HCT116 (cell line): ENCODE measurements at regions not wholly inside any gene's neighbourhood (a gene's known extent, or its start where the extent isn't known, plus 50 kb on each side); places are given as distances from the start of the nearest gene placed in this dataset.
A peak's percentile ranks its signal among the peaks of the same experiment; 100 is the strongest.

ENCODE experiments used
- ATAC-seq: fragments of 200-7000 bp; cut with Tn5 transposase; 2 replicates; pipeline ENCODE4 v1.9.1; 2020; ENCODE audit warnings: mild to moderate bottlenecking, moderate library complexity
- BruUV-seq: library from RNA; stranded (reverse); fragments of 400-500 nt; replicated peaks from 2 replicates; lab custom pipeline; 2021; lab: Mats Ljungman, UMichigan
- CTCF ChIA-PET: fragments of 300-600 bp; sonication (Branson Sonifier 250); formaldehyde crosslinking; loops from one replicate; lab custom pipeline; 2021; ENCODE audit warnings: antibody characterized with exemption; lab: Charles Lee
- POLR2A ChIA-PET: fragments of 300-600, 350-600 bp; sonication (Branson Sonifier 250); formaldehyde crosslinking; loops from one replicate; lab custom pipeline; 2021; ENCODE audit warnings: antibody characterized with exemption; lab: Charles Lee
- RAD21 ChIA-PET, 2 experiments: fragments of 300-600 bp; sonication (Branson Sonifier 250); formaldehyde crosslinking; loops; one replicate each; lab custom pipeline; 2023; ENCODE audit warnings: low total read pairs in 2 of 2; ENCODE audit not compliant: uncharacterized antibody in 2 of 2, unreplicated experiment in 2 of 2, low non-redundant PET in 1 of 2; lab: Charles Lee
- DNase-seq: peaks from one replicate; pipeline ENCODE4 v3.0.0-alpha.2; 2010; ENCODE audit warnings: low read depth, low spot score
- H2AFZ ChIP-seq: fragments of 200-600 bp; shearing (Covaris generic), sonication (generic); 2 replicates; pipeline ENCODE4 v1.6.1; 2017; ENCODE audit warnings: low read depth, mixed run types, mixed read lengths, antibody characterized with exemption, low read length; ENCODE audit not compliant: poor library complexity, severe bottlenecking
- H3K27ac ChIP-seq: 2 replicates; pipeline ENCODE4 v1.5.1; 2012; ENCODE audit warnings: low read depth, low read length
- H3K27me3 ChIP-seq: fragments of 200-600 bp; sonication (generic); 2 replicates; pipeline ENCODE4 v1.6.1; 2016; ENCODE audit warnings: mixed run types, low read length, mixed read lengths; ENCODE audit not compliant: insufficient read depth
- H3K36me3 ChIP-seq, 2 experiments: fragments of 200-500 bp in 1 of 2; fragments of 200-600 bp in 1 of 2; sonication (Bioruptor generic) in 1 of 2; sonication (generic) in 1 of 2; 2 replicates each; pipeline versions ENCODE4 v1.5.1 to v1.6.1; 2014 to 2016; ENCODE audit warnings: low read length in 2 of 2, inconsistent platforms in 1 of 2, mixed read lengths in 1 of 2, mixed run types in 1 of 2; ENCODE audit not compliant: insufficient read depth in 2 of 2, control insufficient read depth in 1 of 2
- H3K4me1 ChIP-seq, 2 experiments: fragments of 200-600 bp in 1 of 2; sonication (generic) in 1 of 2; 2 replicates each; pipeline versions ENCODE4 v1.5.1 to v1.6.1; 2012 to 2017; ENCODE audit warnings: low read length in 2 of 2, inconsistent platforms in 1 of 2, mild to moderate bottlenecking in 1 of 2, mixed read lengths in 1 of 2, mixed run types in 1 of 2, moderate library complexity in 1 of 2; ENCODE audit not compliant: insufficient read depth in 2 of 2, control insufficient read depth in 1 of 2
- H3K4me2 ChIP-seq: fragments of 200-600 bp; sonication (generic); 2 replicates; pipeline ENCODE4 v1.6.1; 2017; ENCODE audit warnings: mixed run types, low read length, mixed read lengths
- H3K4me3 ChIP-seq, 2 experiments: fragments of 200-600 bp in 1 of 2; sonication (generic) in 1 of 2; replicated peaks in 1 of 2; 2 replicates each; pipeline ENCODE4 v1.5.1; 2011 to 2016; ENCODE audit warnings: low read length in 2 of 2, control low read depth in 1 of 2, low read depth in 1 of 2, mild to moderate bottlenecking in 1 of 2, mixed read lengths in 1 of 2, mixed run types in 1 of 2
- H3K79me2 ChIP-seq: fragments of 200-600 bp; sonication (generic); 2 replicates; pipeline ENCODE4 v1.6.1; 2017; ENCODE audit warnings: mild to moderate bottlenecking, mixed run types, low read length, moderate library complexity, mixed read lengths; ENCODE audit not compliant: insufficient read depth
- H3K9ac ChIP-seq: fragments of 200-600 bp; sonication (generic); 2 replicates; pipeline ENCODE4 v1.6.1; 2016; ENCODE audit warnings: low read length, mixed read lengths
- H3K9me2 ChIP-seq: fragments of 200-600 bp; sonication (generic), shearing (Covaris generic); 2 replicates; pipeline ENCODE4 v1.6.1; 2017; ENCODE audit warnings: mixed run types, mild to moderate bottlenecking, moderate library complexity; ENCODE audit not compliant: insufficient read depth
- H3K9me3 ChIP-seq, 2 experiments: fragments of 200-500 bp in 1 of 2; fragments of 200-600 bp in 1 of 2; sonication (Bioruptor generic) in 1 of 2; sonication (generic) in 1 of 2; 2 replicates each; pipeline ENCODE4 v1.6.1; 2014 to 2017; ENCODE audit warnings: low read length in 2 of 2, mixed read lengths in 2 of 2, inconsistent platforms in 1 of 2, low read depth in 1 of 2, mild to moderate bottlenecking in 1 of 2, mixed run types in 1 of 2, moderate library complexity in 1 of 2; ENCODE audit not compliant: control insufficient read depth in 1 of 2, insufficient read depth in 1 of 2
- H4K20me1 ChIP-seq: fragments of 200-600 bp; sonication (generic), shearing (Covaris generic); 2 replicates; pipeline ENCODE4 v1.6.1; 2017; ENCODE audit warnings: mixed run types, mild to moderate bottlenecking, moderate library complexity; ENCODE audit not compliant: insufficient read depth
- CEBPB ChIP-seq: IDR thresholded peaks from 2 replicates; pipeline ENCODE4 v1.6.1; 2012; ENCODE audit warnings: low read depth
- CTCF ChIP-seq, 3 experiments: fragments of 200-600 bp in 1 of 3; sonication (generic) in 1 of 3; IDR thresholded peaks in 2 of 3; conservative IDR thresholded peaks in 1 of 3; 2 replicates each; pipeline ENCODE4 v1.5.1; 2012 to 2017; ENCODE audit warnings: low read depth in 2 of 3, low read length in 2 of 3, antibody characterized with exemption in 1 of 3, borderline replicate concordance in 1 of 3, control low read depth in 1 of 3, mild to moderate bottlenecking in 1 of 3, mixed read lengths in 1 of 3, mixed run types in 1 of 3, moderate library complexity in 1 of 3; ENCODE audit not compliant: insufficient read depth in 1 of 3
- FOSL1 ChIP-seq: IDR thresholded peaks from 2 replicates; pipeline ENCODE4 v1.6.1; 2012; ENCODE audit warnings: low read depth
- RAD21 ChIP-seq: IDR thresholded peaks from 2 replicates; pipeline ENCODE4 v1.6.1; 2012; ENCODE audit warnings: low read depth, mild to moderate bottlenecking
- YY1 ChIP-seq: IDR thresholded peaks from 2 replicates; pipeline ENCODE4 v1.6.1; 2011; ENCODE audit warnings: low read length, low read depth, moderate library complexity, mild to moderate bottlenecking; ENCODE audit not compliant: insufficient replicate concordance; ENCODE audit errors: extremely low read depth
- ZFX ChIP-seq: fragments of 450-650 bp; IDR thresholded peaks from 2 replicates; pipeline ENCODE4 v1.6.1; 2017
- intact Hi-C: fragments of 100-400 bp; cut with micrococcal nuclease; formaldehyde crosslinking; loops from 2 replicates; pipeline ENCODE4 v1.10.0; 2022

GRCh38 chr1:87450136-87450535 lies 121.5 kb downstream of the LMO4 start:
- no peaks in the 10 kb centered on the region for H3K36me3 ChIP-seq
- H3K4me1 ChIP-seq: no peaks in the 10 kb centered on the region
- no peak overlapping the region for H3K9ac ChIP-seq
- no peaks in the 10 kb centered on the region for H4K20me1 ChIP-seq
- no peak overlapping the region for H2AFZ ChIP-seq
- DNase-seq (no peak), ATAC-seq (no peak)
- ChIA-PET CTCF (interaction anchor here (1.0 to 1.3 kb wide), 2 partner anchors 116 to 170 kb away, joined by 3 read pairs; no protein-coding TSS in a partner anchor), RAD21 (no interaction called here), POLR2A (no interaction called here)
- H3K79me2 ChIP-seq: no peaks in the 10 kb centered on the region
- no peaks in the 10 kb centered on the region for H3K9me2 ChIP-seq
- no peak for TF ChIP-seq YY1
- no peak overlapping the region for H3K4me3 ChIP-seq
- intact Hi-C loops: no loop called here
- no TSS peak for BruUV-seq
- H3K4me2 ChIP-seq: no peak overlapping the region
- H3K27ac ChIP-seq: no peak overlapping the region
- H3K27me3 ChIP-seq: no peaks in the 10 kb centered on the region
- H3K9me3 ChIP-seq: no peaks in the 10 kb centered on the region

GRCh38 chr1:87450615-87451209 lies 122.0 kb downstream of the LMO4 start:
- no peak for DNase-seq

More at GRCh38 chr1:87450615-87451209, 122.0 kb downstream of the LMO4 start:
- no peak overlapping the region for H2AFZ ChIP-seq
- no peak overlapping the region for H3K4me3 ChIP-seq
- H3K9me3 ChIP-seq: no peaks in the 10 kb centered on the region
- no peaks in the 10 kb centered on the region for H3K9me2 ChIP-seq
- no peaks in the 10 kb centered on the region for H3K36me3 ChIP-seq
- H3K27ac ChIP-seq: no peak overlapping the region
- H3K4me1 ChIP-seq: no peaks in the 10 kb centered on the region
- RAD21 ChIA-PET: no interaction called here
- no peaks in the 10 kb centered on the region for H3K79me2 ChIP-seq
- no peak; the same call in 1 of the 2 replicates for ATAC-seq
- POLR2A ChIA-PET: interaction anchor here (0.6 kb wide), 1 partner anchor 122 kb away, joined by 3 read pairs; no protein-coding TSS in a partner anchor
- CTCF ChIA-PET: interaction anchor here (1.0 to 1.3 kb wide), 2 partner anchors 116 to 170 kb away, joined by 3 read pairs; no protein-coding TSS in a partner anchor
- intact Hi-C loops: no loop called here
- no peaks in the 10 kb centered on the region for H3K27me3 ChIP-seq
- TF ChIP-seq ZFX (no peak), CTCF (IDR thresholded peaks at IDR 0.05 in 2 of 3, conservative IDR thresholded peaks at IDR 0.05 in 1 of 3; ENCODE audit: borderline replicate concordance in 1 of 3, insufficient read depth in 1 of 3, low read depth in 2 of 3, low read length in 2 of 3) (peak in 2 of 3 experiments; percentile 11 to 29; a peak in 1 of 6 replicates), FOSL1 (no peak), CEBPB (no peak), RAD21 (peak; percentile 56)
- H3K4me2 ChIP-seq: no peak overlapping the region
- BruUV-seq: no TSS peak
- no peaks in the 10 kb centered on the region for H4K20me1 ChIP-seq
- H3K9ac ChIP-seq: no peak overlapping the region
